Lower leg skin (tissue), 4 donors: ENCODE measurements at regions not wholly inside any gene's neighbourhood (a gene's known extent, or its start where the extent isn't known, plus 50 kb on each side); places are given as distances from the start of the nearest gene placed in this dataset.
A peak's percentile ranks its signal among the peaks of the same experiment; 100 is the strongest.
"Not testable (repeated sequence)": the region's sequence is repeated elsewhere in the genome, so short reads cannot be mapped to it uniquely, and the experiment has no call there.

Source experiments
- DNase-seq, 2 donors: peaks; one replicate each; pipeline ENCODE4 v3.0.0-alpha.2; 2019; ENCODE audit warnings: low spot score in 2 of 2
- H3K4me3 ChIP-seq: fragments of 200-600 bp; sonication (generic); 2 replicates; pipeline ENCODE4 v1.5.1; 2017; ENCODE audit warnings: mild to moderate bottlenecking, low read depth; ENCODE audit not compliant: poor library complexity, severe bottlenecking
- CTCF ChIP-seq, 3 donors: fragments of 450-650 bp; IDR thresholded peaks; one replicate each; pipeline ENCODE4 v1.5.1; 2016; ENCODE audit warnings: antibody characterized with exemption in 3 of 3, mild to moderate bottlenecking in 3 of 3, moderate library complexity in 2 of 3
- POLR2A ChIP-seq, 2 donors: fragments of 450-650 bp; IDR thresholded peaks; one replicate each; pipeline ENCODE4 v1.6.1; 2016 to 2017; ENCODE audit warnings: antibody characterized with exemption in 2 of 2, mild to moderate bottlenecking in 1 of 2, moderate library complexity in 1 of 2
- WGBS, 2 donors: methylation state at CpG; one replicate each; pipeline ENCODE4 v1.1.5; 2018; 5-methylcytosine and 5-hydroxymethylcytosine counted together
- intact Hi-C: fragments of 100-400 bp; cut with DNase I; formaldehyde crosslinking; loops from one replicate; pipeline ENCODE4 v1.15.0; 2023; ENCODE audit warnings: low total_unique reads

- intact Hi-C loops, H3K4me3 ChIP-seq: not testable (repeated sequence)
- peak in 1 of 2 donors; percentile 83 for DNase-seq
- 92 to 96% methylated on average over 2 to 9 of the region's 17 CpGs for WGBS, 2 donors
Measured at GRCh38 chr16:88263681-88264287, 119.0 kb upstream of the ZNF469 start.

- H3K4me3 ChIP-seq: no peak overlapping the region
- TF ChIP-seq POLR2A (IDR thresholded peaks at IDR 0.05): no peak
- TF ChIP-seq CTCF (IDR thresholded peaks at IDR 0.05): no peak
- WGBS, 2 donors: 28% methylated on average over 22 to 26 of the region's 30 CpGs
- intact Hi-C loops: no loop called here
- DNase-seq: peak; percentile 97 to 100
Measured at GRCh38 chr16:88264641-88265285, 118.0 kb upstream of the ZNF469 start.

GRCh38 chr16:88265286-88265938 is 117.3 kb upstream of the ZNF469 start:
- DNase-seq: peak in 1 of 2 donors; percentile 86
- WGBS, 2 donors: 40 to 61% methylated on average over 17 of the region's 25 CpGs
- intact Hi-C loops, H3K4me3 ChIP-seq: not testable (repeated sequence)

DNA sequence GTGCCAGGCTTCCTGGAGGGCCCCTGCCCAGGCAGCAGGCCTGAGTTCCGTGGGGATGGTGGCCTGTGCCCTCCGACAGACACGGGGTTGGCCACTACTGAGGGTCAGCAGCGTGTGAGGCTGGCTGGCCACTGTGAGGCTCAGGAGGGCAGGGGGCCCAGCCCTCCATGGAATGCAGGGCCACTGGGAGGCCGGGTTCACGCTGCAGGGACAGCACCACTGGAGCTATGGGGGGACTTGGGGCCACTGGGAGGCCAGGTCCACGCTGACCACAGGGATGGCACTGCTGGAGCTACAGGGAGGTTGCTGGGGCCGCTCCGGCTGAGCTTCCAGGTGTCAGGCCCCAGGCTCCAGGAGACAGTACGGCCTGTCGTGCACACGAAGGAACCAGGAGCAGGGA is 116.7 kb upstream of the ZNF469 start:
- 86% methylated on average over 7 of the region's 12 CpGs; no CpG with 5 or more reads in 1 of the 2 donors for WGBS, 2 donors
- H3K4me3 ChIP-seq, intact Hi-C loops: not testable (repeated sequence)
- peak in 1 of 2 donors; percentile 86 for DNase-seq

DNA sequence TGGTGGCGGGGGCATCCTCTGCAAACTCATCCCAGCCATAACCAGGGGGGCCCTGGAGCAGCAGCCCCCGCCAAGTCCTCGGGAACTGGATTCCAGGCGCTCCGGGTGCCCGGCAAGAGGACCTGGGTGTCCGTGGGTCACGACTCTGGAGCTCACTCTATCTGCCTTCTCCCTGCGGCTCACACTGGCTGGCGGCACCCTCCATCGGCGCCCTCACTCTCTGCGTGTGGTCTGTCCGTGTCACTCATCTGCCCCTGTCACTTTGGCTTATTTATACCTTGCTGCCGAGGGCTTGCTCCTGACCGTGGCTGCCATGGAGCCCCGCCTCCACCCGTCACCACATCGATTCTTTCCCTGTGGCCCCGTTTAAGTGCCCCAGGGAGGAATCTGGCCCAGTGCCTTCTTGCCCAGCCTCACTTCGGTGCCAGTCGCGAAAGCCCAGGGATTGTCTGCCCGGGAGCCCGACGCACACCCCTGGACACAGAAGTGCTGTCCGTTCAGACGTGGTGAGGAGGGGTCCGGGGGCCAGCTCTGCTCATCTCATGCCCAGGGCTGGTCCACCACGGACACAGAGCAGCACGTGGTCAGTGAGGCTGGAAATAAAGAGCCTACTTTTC is 115.7 kb upstream of the ZNF469 start:
- 71 to 72% methylated on average over 26 to 31 of the region's 31 CpGs for WGBS, 2 donors
- intact Hi-C loops, H3K4me3 ChIP-seq: not testable (repeated sequence)
- DNase-seq: peak in 1 of 2 donors; percentile 85

DNA sequence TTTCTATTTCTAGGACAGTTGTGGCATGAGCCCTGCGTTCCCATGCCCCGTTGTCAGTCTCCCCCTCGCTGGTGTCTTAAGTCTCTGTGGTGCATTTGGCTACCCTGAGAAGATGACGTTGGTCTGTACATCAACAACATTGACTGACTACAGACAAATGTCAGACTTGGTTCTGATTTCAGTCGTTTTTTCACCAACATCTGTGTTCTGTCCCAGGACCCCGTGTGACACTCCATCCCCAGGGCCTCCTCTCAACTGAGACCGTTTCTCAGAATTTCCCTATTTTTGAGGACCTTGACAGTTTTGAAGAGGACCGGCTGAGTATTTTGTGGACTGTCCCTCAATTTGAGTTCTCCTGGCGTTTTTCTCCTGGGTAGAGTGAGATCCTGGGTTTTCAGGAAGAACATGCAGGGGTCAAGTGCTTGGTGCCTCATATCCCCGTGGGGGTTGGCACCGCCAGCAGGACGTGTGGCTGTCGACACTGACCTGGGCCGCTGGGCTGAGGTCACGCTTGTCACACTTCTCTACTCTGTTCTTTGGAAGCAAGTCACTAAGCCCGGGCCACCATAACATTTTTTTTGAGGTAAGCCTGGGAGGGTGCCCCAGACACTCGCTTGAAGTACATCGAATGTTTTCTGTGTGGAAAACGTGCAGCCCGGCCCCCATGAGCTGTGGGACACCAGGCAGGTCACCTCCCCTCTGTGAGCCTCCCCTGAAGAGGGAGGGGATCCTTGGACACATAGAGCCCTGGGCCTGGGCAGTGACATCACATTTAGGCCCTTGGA is 114.4 kb upstream of the ZNF469 start:
- intact Hi-C loops, H3K4me3 ChIP-seq: not testable (repeated sequence)
- DNase-seq: peak in 1 of 2 donors; percentile 81
- 81 to 85% methylated on average over 19 to 20 of the region's 20 CpGs for WGBS, 2 donors

- intact Hi-C loops, DNase-seq, H3K4me3 ChIP-seq: not testable (repeated sequence)
- WGBS, 2 donors: 83 to 87% methylated on average over 9 of the region's 10 CpGs
Measured at GRCh38 chr16:88270171-88270790, 112.5 kb upstream of the ZNF469 start.

DNA sequence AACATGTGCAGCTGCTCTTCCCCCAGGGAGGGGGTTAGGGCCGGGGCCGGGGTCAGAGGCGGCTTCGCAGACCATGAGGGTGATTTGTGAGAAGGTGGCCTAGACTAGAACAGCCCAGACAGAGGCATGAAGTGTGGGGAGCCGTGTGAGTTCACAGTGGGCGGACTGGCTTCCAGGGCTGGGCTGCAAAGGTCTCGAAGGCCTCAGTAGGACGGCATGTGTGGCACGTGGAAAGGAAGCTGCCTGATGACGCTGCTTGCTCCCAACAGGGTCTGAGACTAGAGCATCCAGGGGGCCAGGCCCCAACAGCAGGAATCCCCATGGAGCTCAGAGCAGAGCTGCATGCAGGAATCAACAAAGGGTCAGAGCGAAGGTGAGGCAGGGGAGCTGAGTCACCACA is 111.5 kb upstream of the ZNF469 start:
- 89 to 92% methylated on average over 6 to 10 of the region's 11 CpGs for WGBS, 2 donors
- DNase-seq, intact Hi-C loops, H3K4me3 ChIP-seq: not testable (repeated sequence)

DNA sequence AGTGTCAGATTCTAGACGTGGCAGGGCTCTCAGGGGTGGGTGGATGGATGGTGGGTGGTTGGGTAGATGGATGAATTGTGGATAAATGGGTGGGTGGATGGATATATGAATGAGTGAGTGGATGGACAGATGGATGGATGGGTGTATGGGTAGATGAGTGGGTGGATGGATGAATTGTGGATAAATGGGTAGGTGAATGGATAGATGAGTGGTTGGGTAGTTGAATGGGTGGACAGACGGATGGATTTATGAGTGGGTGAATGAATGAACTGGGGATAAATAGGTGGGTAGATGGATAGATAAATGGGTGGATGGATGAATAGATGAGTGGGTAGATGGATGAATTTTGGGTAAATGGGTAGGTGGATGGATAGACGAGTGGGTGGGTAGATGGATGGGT is 111.0 kb upstream of the ZNF469 start:
- intact Hi-C loops, H3K4me3 ChIP-seq, DNase-seq: not testable (repeated sequence)
- 69 to 74% methylated on average over 3 of the region's 3 CpGs for WGBS, 2 donors

GRCh38 chr16:88272437-88272836 is 110.3 kb upstream of the ZNF469 start:
- WGBS, 2 donors: 88 to 90% methylated on average over 12 of the region's 12 CpGs
- H3K4me3 ChIP-seq, DNase-seq, intact Hi-C loops: not testable (repeated sequence)

GRCh38 chr16:88274126-88274750 is 108.5 kb upstream of the ZNF469 start:
- H3K4me3 ChIP-seq, intact Hi-C loops: not testable (repeated sequence)
- DNase-seq: peak in 1 of 2 donors; percentile 93
- WGBS, 2 donors: 48 to 53% methylated on average over 11 of the region's 11 CpGs
